Upper lobe of left lung (tissue), 4 donors: ENCODE measurements at regions not wholly inside any gene's neighbourhood (a gene's known extent, or its start where the extent isn't known, plus 50 kb on each side); places are given as distances from the start of the nearest gene placed in this dataset.

Experiments
- CTCF ChIP-seq, 6 experiments: fragments of 450-650 bp in 4 of 6; fragments of 200-600 bp in 2 of 6; sonication (generic) in 2 of 6; IDR thresholded peaks; one replicate each; pipeline ENCODE4 v1.5.1; 2016 to 2019; ENCODE audit warnings: antibody characterized with exemption in 6 of 6
- POLR2A ChIP-seq, 4 donors: fragments of 450-650 bp; IDR thresholded peaks; one replicate each; pipeline ENCODE4 v1.5.1; 2016 to 2017; ENCODE audit warnings: antibody characterized with exemption in 4 of 4, mild to moderate bottlenecking in 2 of 4
- POLR2AphosphoS5 ChIP-seq, 2 donors: sonication (generic); formaldehyde crosslinking; IDR thresholded peaks; one replicate each; pipeline ENCODE4 v1.5.1; 2017; ENCODE audit warnings: antibody characterized with exemption in 2 of 2

DNA sequence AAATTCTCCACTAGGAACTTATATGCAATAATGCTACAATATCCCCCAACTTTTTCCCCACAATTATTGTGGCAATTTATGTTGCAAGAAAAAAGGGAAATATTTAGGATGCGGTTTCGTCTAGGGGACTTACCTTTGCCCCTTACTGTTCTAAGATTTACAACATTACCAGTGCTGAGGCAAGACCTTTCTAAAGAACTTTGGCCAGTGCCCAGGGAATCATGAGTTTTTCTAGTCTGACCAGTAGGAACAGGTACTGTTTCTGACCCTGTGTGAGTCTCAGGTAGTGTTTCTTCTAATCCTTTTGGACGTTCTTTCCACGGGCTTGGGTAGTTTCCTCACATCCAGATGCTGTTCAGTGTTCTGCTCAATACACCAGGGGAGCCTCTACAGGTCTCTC lies 373.7 kb downstream of the HAPSTR1 start:
- TF ChIP-seq CTCF (IDR thresholded peaks at IDR 0.05) (no peak), POLR2AphosphoS5 (IDR thresholded peaks at IDR 0.05) (no peak), POLR2A (IDR thresholded peaks at IDR 0.05) (no peak)
